ENCODE measurements at regions not wholly inside any gene's neighbourhood (a gene's known extent, or its start where the extent isn't known, plus 50 kb on each side); places are given as distances from the start of the nearest gene placed in this dataset.

DNA sequence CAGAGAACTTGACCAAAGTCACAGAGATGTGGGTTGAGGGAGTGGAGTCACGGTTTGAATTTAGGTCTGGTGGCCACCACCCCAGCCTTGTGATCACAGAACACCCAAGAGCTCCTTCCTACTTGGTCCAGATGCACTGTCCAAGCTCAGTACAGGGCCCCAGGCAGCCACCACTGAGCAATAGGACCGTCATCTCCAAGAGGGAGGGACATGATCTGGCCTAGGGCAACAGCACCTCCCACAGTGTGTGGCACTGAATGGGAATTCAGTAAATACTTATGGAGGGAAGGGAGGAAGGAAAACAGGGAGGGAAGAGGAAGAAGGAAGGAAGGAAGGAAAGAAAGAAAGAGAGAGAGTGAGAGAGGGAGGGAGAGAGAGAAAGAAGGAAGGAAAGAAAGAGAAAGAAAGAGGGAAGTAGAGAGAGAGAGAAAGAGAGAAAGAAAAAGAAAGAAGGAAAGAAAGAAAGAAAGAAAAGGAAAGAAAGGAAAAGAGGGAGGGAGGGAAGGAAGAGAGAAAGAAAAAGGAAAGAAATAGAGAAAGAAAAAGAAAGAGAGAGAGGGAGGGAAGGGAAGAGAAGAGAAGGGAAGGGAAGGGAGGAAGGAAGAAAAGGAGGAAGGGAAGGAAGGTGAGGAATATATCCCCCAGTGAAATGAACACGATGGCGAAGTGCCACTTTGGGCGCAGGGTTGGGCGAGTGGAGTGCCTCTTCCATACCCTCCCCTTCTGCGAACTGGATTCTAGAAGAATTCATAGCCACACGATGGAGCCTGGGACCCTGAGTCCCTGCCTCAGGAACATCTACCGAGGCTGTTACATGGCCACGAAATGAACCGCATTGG, 243.7 kb downstream of the TFAP2C start:
- no peak for ATAC-seq
- ChIA-PET CTCF (no interaction called here), POLR2A (no interaction called here)
- H3K4me3 Mint-ChIP-seq, result no peak overlapping the region
- TF ChIP-seq, protein P1, sequence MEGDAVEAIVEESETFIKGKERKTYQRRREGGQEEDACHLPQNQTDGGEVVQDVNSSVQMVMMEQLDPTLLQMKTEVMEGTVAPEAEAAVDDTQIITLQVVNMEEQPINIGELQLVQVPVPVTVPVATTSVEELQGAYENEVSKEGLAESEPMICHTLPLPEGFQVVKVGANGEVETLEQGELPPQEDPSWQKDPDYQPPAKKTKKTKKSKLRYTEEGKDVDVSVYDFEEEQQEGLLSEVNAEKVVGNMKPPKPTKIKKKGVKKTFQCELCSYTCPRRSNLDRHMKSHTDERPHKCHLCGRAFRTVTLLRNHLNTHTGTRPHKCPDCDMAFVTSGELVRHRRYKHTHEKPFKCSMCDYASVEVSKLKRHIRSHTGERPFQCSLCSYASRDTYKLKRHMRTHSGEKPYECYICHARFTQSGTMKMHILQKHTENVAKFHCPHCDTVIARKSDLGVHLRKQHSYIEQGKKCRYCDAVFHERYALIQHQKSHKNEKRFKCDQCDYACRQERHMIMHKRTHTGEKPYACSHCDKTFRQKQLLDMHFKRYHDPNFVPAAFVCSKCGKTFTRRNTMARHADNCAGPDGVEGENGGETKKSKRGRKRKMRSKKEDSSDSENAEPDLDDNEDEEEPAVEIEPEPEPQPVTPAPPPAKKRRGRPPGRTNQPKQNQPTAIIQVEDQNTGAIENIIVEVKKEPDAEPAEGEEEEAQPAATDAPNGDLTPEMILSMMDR (IDR thresholded peaks at IDR 0.05), result no peak
- H3K4me1 Mint-ChIP-seq (ENCODE audit: low read depth), result no peaks in the 10 kb centered on the region
- no peak overlapping the region for H3K27ac Mint-ChIP-seq
- DNase-seq, result no peak
- H3K9me3 Mint-ChIP-seq, result no peaks in the 10 kb centered on the region
- intact Hi-C loops (cut with micrococcal nuclease), result no loop called here
- H3K36me3 Mint-ChIP-seq (ENCODE audit: low read depth), result no peaks in the 10 kb centered on the region
- H3K27me3 Mint-ChIP-seq, result peaks cover 1% of the 10 kb centered on the region

DNA sequence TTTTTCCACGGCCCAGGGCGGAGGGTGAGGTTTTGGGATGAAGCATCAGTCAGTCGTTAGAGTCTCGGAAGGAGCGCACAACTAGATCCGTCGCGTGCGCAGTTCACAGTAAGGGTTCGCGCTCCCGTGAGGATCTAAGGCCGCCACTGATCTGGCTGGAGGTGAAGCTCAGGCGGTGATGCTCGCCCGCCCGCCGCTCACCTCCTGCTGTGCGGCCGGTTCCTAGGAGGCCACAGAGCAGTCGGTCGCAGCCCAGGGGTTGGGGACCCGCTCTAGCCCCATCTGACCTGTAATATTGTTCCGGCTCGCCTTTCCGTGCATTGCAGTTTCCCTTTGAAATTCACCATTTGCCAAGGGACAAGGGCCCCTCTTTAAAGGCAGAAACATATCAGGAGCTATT, 244.7 kb downstream of the TFAP2C start:
- H3K27ac Mint-ChIP-seq, result no peak overlapping the region
- no peak overlapping the region for H3K4me3 Mint-ChIP-seq
- ATAC-seq (no peak), DNase-seq (no peak)
- H3K4me1 Mint-ChIP-seq (ENCODE audit: low read depth), result no peaks in the 10 kb centered on the region
- H3K9me3 Mint-ChIP-seq, result no peaks in the 10 kb centered on the region
- peaks cover 1% of the 10 kb centered on the region for H3K27me3 Mint-ChIP-seq
- POLR2A ChIA-PET, result no interaction called here
- TF ChIP-seq, protein P1 (IDR thresholded peaks at IDR 0.05), result no peak
- H3K36me3 Mint-ChIP-seq (ENCODE audit: low read depth), result no peaks in the 10 kb centered on the region
- intact Hi-C loops (cut with micrococcal nuclease), result no loop called here
- CTCF ChIA-PET, result no interaction called here

DNA sequence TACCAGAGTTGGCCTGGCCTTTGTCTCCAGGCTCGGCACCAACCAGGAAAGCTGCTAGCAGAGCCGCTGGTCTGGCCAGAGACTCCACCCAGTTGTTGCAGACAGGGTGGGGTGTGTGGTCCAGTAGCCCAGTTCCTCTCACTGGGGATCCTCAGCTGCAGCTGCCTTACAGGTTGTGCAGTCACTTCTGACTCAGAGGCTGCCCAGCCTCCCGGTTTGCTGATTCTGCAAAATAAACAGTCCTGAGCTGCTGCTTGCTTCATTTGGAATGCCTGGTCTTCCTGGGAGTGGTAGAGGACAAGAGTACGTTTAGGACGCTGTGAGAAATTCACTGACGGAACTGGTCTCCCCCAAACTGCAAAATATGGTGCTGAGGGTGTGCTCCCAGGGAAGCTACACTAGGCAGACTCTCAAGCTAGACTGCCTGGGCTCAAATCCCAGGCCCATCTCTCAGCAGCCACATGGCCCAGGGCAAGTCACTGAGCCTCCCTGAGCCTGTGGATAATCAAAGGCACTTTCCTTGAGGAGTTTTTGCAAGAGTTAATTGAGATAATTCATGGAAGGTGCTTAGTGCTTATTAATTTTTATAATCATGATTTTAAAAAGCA, 246.1 kb downstream of the TFAP2C start:
- Mint-ChIP-seq H3K27ac (no peak overlapping the region), H3K36me3 (ENCODE audit: low read depth) (no peaks in the 10 kb centered on the region), H3K4me1 (ENCODE audit: low read depth) (no peaks in the 10 kb centered on the region), H3K27me3 (no peaks in the 10 kb centered on the region), H3K9me3 (no peaks in the 10 kb centered on the region), H3K4me3 (no peak overlapping the region)
- intact Hi-C loops (cut with micrococcal nuclease), result no loop called here
- TF ChIP-seq, protein P1 (IDR thresholded peaks at IDR 0.05), result no peak
- ATAC-seq (no peak), DNase-seq (no peak)
- ChIA-PET POLR2A (no interaction called here), CTCF (no interaction called here)

DNA sequence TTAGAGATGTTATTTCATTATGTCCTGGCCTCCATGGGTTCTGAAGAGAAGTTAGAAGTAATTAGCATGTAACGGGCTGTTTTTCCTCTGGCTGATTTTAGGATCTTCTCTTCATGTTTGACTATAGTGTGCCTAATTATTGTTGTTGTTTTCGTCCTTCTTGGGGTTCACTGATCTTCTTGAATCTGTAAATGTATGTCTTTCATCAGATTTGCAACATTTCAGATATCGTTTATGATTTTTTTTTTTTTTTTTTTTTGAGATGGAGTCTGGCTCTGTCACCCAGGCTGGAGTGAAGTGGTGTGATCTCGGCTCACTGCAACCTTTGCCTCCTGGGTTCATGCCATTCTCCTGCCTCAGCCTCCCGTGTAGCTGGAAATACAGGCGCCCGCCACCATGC, 246.7 kb downstream of the TFAP2C start:
- no peak for DNase-seq
- H3K27me3 Mint-ChIP-seq, result no peaks in the 10 kb centered on the region
- H3K4me1 Mint-ChIP-seq (ENCODE audit: low read depth), result no peaks in the 10 kb centered on the region
- TF ChIP-seq, protein P1 (IDR thresholded peaks at IDR 0.05), result no peak
- POLR2A ChIA-PET, result interaction anchor here (0.6 kb wide), 1 partner anchor 78 kb away, joined by 3 read pairs; no protein-coding TSS in a partner anchor
- CTCF ChIA-PET, result no interaction called here
- H3K27ac Mint-ChIP-seq, result no peak overlapping the region
- ATAC-seq, result no peak
- H3K4me3 Mint-ChIP-seq, result no peak overlapping the region
- no peaks in the 10 kb centered on the region for H3K36me3 Mint-ChIP-seq (ENCODE audit: low read depth)
- no peaks in the 10 kb centered on the region for H3K9me3 Mint-ChIP-seq
- intact Hi-C loops (cut with micrococcal nuclease), result no loop called here

DNA sequence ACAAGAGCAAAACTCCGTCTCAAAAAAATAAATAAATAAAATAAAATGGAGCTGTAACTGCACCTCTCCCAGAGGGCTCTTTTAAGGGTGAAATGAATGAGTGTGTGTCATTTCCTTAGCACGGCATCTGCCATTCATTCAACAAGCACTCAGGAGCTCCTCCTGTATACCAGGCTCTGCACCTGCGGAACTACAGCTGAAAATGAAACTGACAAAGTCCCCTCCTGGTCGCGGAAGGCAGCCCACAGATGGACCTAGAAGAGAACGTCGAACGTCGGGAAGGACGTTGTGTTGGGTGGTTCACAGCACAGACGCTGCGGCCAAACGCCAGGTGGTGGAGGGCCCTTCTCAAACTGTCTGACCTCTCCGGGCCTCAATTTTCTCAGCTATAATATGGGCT, 256.4 kb downstream of the TFAP2C start:
- no peaks in the 10 kb centered on the region for H3K36me3 Mint-ChIP-seq (ENCODE audit: low read depth)
- ChIA-PET CTCF (no interaction called here), POLR2A (no interaction called here)
- H3K4me3 Mint-ChIP-seq, result no peak overlapping the region
- DNase-seq (no peak), ATAC-seq (no peak)
- H3K27me3 Mint-ChIP-seq, result no peaks in the 10 kb centered on the region
- no peaks in the 10 kb centered on the region for H3K9me3 Mint-ChIP-seq
- intact Hi-C loops (cut with micrococcal nuclease), result no loop called here
- no peak overlapping the region for H3K27ac Mint-ChIP-seq
- H3K4me1 Mint-ChIP-seq (ENCODE audit: low read depth), result no peaks in the 10 kb centered on the region
- TF ChIP-seq, protein P1 (IDR thresholded peaks at IDR 0.05), result no peak
